ENCODE measurements at regions not wholly inside any gene's neighbourhood (a gene's known extent, or its start where the extent isn't known, plus 50 kb on each side); places are given as distances from the start of the nearest gene placed in this dataset.

DNA sequence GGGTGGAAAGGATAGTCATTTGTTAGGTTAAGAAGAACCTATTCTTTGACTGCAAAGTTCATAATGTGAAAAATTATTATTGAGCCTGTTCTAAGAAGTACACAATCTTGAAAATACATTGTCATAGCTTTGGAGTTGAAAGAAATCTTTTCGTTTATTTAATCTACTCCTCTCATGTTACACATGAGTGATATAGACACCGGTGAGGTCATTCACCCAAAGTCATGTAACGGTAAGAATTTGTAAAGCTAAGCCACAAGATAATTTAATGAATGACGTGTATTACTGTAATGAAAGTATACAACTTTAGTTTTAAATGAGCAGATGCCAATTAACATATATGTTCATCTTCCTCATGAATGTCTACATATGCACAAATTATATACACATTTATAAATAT, 284.1 kb upstream of the PDE4D start:
- no peak for DNase-seq (ENCODE audit: low spot score)
- intact Hi-C loops (cut with micrococcal nuclease; ENCODE audit: unreplicated experiment): no loop called here
- Histone ChIP-seq H3K36me3 (ENCODE audit: insufficient read depth, low read length, poor library complexity, severe bottlenecking) (no peaks in the 10 kb centered on the region), H3K4me3 (ENCODE audit: low read depth, low read length, poor library complexity, severe bottlenecking) (no peak overlapping the region), H3K9me3 (ENCODE audit: low read depth, low read length, poor library complexity, severe bottlenecking) (no peaks in the 10 kb centered on the region), H3K4me1 (ENCODE audit: insufficient read depth, low read length, poor library complexity, severe bottlenecking) (no peaks in the 10 kb centered on the region), H3K27ac (ENCODE audit: low read depth, low read length, poor library complexity, severe bottlenecking) (no peak overlapping the region), H3K27me3 (replicated peaks; ENCODE audit: insufficient read depth, low read depth, low read length, poor library complexity) (peaks cover 9% of the 10 kb centered on the region)
- POLR2A ChIA-PET (ENCODE audit: low non-redundant PET): no interaction called here
- TF ChIP-seq, protein P1, sequence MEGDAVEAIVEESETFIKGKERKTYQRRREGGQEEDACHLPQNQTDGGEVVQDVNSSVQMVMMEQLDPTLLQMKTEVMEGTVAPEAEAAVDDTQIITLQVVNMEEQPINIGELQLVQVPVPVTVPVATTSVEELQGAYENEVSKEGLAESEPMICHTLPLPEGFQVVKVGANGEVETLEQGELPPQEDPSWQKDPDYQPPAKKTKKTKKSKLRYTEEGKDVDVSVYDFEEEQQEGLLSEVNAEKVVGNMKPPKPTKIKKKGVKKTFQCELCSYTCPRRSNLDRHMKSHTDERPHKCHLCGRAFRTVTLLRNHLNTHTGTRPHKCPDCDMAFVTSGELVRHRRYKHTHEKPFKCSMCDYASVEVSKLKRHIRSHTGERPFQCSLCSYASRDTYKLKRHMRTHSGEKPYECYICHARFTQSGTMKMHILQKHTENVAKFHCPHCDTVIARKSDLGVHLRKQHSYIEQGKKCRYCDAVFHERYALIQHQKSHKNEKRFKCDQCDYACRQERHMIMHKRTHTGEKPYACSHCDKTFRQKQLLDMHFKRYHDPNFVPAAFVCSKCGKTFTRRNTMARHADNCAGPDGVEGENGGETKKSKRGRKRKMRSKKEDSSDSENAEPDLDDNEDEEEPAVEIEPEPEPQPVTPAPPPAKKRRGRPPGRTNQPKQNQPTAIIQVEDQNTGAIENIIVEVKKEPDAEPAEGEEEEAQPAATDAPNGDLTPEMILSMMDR (conservative IDR thresholded peaks at IDR 0.05; ENCODE audit: low read depth, low read length): no peak
- no peak for TF ChIP-seq EZH2 (IDR thresholded peaks at IDR 0.05; ENCODE audit: borderline replicate concordance, low read depth, low read length, poor library complexity, severe bottlenecking)
- CTCF ChIA-PET: no interaction called here
- no TSS peak for BruUV-seq (replicated peaks)

DNA sequence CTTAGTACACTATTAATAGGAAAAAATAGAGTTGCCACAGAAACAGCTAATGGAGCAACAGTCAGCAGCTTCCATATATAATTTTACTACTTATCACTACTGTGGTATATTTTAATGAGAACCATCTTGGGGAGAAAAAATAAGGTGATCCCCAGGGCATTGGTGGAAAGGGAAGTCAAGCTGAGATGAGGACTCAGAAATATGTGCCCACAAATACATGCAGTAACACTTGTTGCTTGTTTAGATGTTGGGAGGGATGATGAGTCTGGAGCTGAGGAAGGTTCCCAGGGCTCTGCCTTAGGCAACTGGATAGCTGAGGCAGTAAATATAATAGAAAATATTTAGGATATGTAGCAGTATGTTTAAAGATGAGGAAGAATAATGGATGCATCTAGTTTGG, 280.1 kb upstream of the PDE4D start:
- H3K36me3 ChIP-seq (ENCODE audit: insufficient read depth, low read length, poor library complexity, severe bottlenecking): no peaks in the 10 kb centered on the region
- no peaks in the 10 kb centered on the region for H3K4me1 ChIP-seq (ENCODE audit: insufficient read depth, low read length, poor library complexity, severe bottlenecking)
- TF ChIP-seq, protein P1 (conservative IDR thresholded peaks at IDR 0.05; ENCODE audit: low read depth, low read length): no peak
- TF ChIP-seq EZH2 (IDR thresholded peaks at IDR 0.05; ENCODE audit: borderline replicate concordance, low read depth, low read length, poor library complexity, severe bottlenecking): no peak
- ChIA-PET CTCF (no interaction called here), POLR2A (ENCODE audit: low non-redundant PET) (no interaction called here)
- no peaks in the 10 kb centered on the region for H3K9me3 ChIP-seq (ENCODE audit: low read depth, low read length, poor library complexity, severe bottlenecking)
- no peak overlapping the region for H3K27ac ChIP-seq (ENCODE audit: low read depth, low read length, poor library complexity, severe bottlenecking)
- intact Hi-C loops (cut with micrococcal nuclease; ENCODE audit: unreplicated experiment): no loop called here
- BruUV-seq (replicated peaks): no TSS peak
- H3K27me3 ChIP-seq (replicated peaks; ENCODE audit: insufficient read depth, low read depth, low read length, poor library complexity): peaks cover 24% of the 10 kb centered on the region
- DNase-seq (ENCODE audit: low spot score): no peak
- no peak overlapping the region for H3K4me3 ChIP-seq (ENCODE audit: low read depth, low read length, poor library complexity, severe bottlenecking)

DNA sequence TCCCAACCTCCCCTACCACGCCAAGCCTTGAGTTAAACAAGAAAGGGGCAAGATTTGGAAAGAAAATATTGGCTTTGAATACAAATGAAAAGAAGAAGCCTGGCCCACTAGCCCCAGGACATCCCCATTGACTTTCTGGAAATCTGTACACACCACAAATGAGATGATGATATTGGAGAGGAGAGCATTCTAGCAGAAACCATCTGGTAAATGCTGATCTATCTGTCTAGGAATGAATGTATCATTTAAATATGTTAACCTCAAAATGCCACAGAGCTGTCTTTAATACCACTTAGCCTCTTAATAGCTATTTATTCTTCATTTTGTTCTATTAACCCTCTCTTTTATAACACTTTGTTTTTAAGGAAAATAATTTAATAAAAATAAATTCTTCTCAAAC, 270.2 kb upstream of the PDE4D start:
- H3K27ac ChIP-seq (ENCODE audit: low read depth, low read length, poor library complexity, severe bottlenecking): no peak overlapping the region
- intact Hi-C loops (cut with micrococcal nuclease; ENCODE audit: unreplicated experiment): loop anchor here (5.0 to 10.0 kb wide), 2 partner anchors 124 to 501 kb away; no protein-coding TSS in a partner anchor
- no peak for DNase-seq (ENCODE audit: low spot score)
- H3K9me3 ChIP-seq (ENCODE audit: low read depth, low read length, poor library complexity, severe bottlenecking): no peaks in the 10 kb centered on the region
- POLR2A ChIA-PET (ENCODE audit: low non-redundant PET): no interaction called here
- H3K4me3 ChIP-seq (ENCODE audit: low read depth, low read length, poor library complexity, severe bottlenecking): no peak overlapping the region
- TF ChIP-seq EZH2 (IDR thresholded peaks at IDR 0.05; ENCODE audit: borderline replicate concordance, low read depth, low read length, poor library complexity, severe bottlenecking): no peak
- TF ChIP-seq, protein P1 (conservative IDR thresholded peaks at IDR 0.05; ENCODE audit: low read depth, low read length): no peak
- no peaks in the 10 kb centered on the region for H3K4me1 ChIP-seq (ENCODE audit: insufficient read depth, low read length, poor library complexity, severe bottlenecking)
- CTCF ChIA-PET: no interaction called here
- peaks cover 28% of the 10 kb centered on the region for H3K27me3 ChIP-seq (replicated peaks; ENCODE audit: insufficient read depth, low read depth, low read length, poor library complexity)
- BruUV-seq (replicated peaks): no TSS peak
- no peaks in the 10 kb centered on the region for H3K36me3 ChIP-seq (ENCODE audit: insufficient read depth, low read length, poor library complexity, severe bottlenecking)

Data from A673 (cell line).